Body of pancreas (tissue), 4 donors: ENCODE measurements at regions not wholly inside any gene's neighbourhood (a gene's known extent, or its start where the extent isn't known, plus 50 kb on each side); places are given as distances from the start of the nearest gene placed in this dataset.

Source experiments
- ATAC-seq: fragments of 150-250 bp; one replicate; pipeline ENCODE4 v1.9.1; 2016
- DNase-seq, 4 donors: peaks; one replicate each; pipeline ENCODE4 v3.0.0-alpha.2; 2019
- H3K27ac ChIP-seq, 4 donors: fragments of 200-600 bp; sonication (generic); 1 replicate in 3 of 4; 2 replicates in 1 of 4; pipeline versions ENCODE4 v1.5.1 to v1.6.1; 2016 to 2019; ENCODE audit warnings: mild to moderate bottlenecking in 1 of 4, mixed read lengths in 1 of 4, moderate library complexity in 1 of 4
- H3K27me3 ChIP-seq, 2 donors: fragments of 200-600 bp; sonication (generic); one replicate each; pipeline ENCODE4 v1.6.0; 2016; ENCODE audit warnings: mild to moderate bottlenecking in 1 of 2
- H3K36me3 ChIP-seq, 2 donors: fragments of 200-600 bp; sonication (generic); replicated peaks in 1 of 2; 2 replicates each; pipeline ENCODE4 v1.5.1; 2016; ENCODE audit warnings: low read depth in 2 of 2; ENCODE audit not compliant: insufficient read depth in 1 of 2
- H3K4me1 ChIP-seq: fragments of 200-600 bp; sonication (generic); one replicate; pipeline ENCODE4 v1.6.0; 2016
- H3K4me3 ChIP-seq, 2 donors: fragments of 200-600 bp; sonication (generic); 1 replicate in 1 of 2; 2 replicates in 1 of 2; pipeline ENCODE4 v1.5.1; 2016 to 2019
- H3K9me3 ChIP-seq, 3 donors: fragments of 200-600 bp; sonication (generic); 1 replicate in 2 of 3; 2 replicates in 1 of 3; pipeline ENCODE4 v1.5.1; 2016
- POLR2A ChIP-seq, 3 donors: fragments of 450-650 bp; IDR thresholded peaks; one replicate each; pipeline ENCODE4 v1.6.1; 2016; ENCODE audit warnings: antibody characterized with exemption in 3 of 3, mild to moderate bottlenecking in 2 of 3
- WGBS, 2 donors: methylation state at CpG; one replicate each; pipeline ENCODE4 v1.1.5; 2017; 5-methylcytosine and 5-hydroxymethylcytosine counted together
- intact Hi-C: fragments of 100-400 bp; cut with DNase I; formaldehyde crosslinking; loops from one replicate; pipeline ENCODE4 v1.15.1; 2023
- TF ChIP-seq, protein P1 (sequence below), 7 experiments: fragments of 450-650 bp in 4 of 7; fragments of 200-600 bp in 3 of 7; sonication (generic) in 3 of 7; IDR thresholded peaks; one replicate each; pipeline ENCODE4 v1.5.1; 2016 to 2019; ENCODE audit warnings: antibody characterized with exemption in 7 of 7

DNA sequence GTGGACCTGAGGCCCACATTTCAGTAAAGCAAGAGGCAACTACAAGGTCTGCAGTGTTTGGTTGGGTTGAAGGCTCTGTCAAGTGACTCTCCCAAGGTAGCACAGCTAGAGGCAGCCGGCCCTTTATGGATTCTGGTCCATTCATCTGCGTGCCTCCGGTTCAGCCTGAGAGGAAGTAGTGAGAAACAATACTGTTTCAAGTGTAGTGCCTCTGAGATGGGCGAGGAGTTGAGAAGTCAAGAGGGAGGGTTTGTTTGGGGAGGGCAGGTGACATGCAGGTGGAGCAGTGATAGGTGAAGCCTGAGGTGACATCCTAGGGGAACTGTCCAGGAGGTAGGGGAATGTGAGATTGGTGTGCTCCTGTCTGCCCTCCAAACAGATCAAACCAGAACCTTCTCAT is 933.5 kb downstream of the VRK1 start:
- no peaks in the 10 kb centered on the region for H3K36me3 ChIP-seq
- WGBS, 2 donors, result 55 to 62% methylated on average over 4 of the region's 4 CpGs
- H3K4me1 ChIP-seq, result no peaks in the 10 kb centered on the region
- intact Hi-C loops, result no loop called here
- ATAC-seq (no peak), DNase-seq (no peak)
- H3K27ac ChIP-seq, result no peak overlapping the region
- TF ChIP-seq, protein P1, sequence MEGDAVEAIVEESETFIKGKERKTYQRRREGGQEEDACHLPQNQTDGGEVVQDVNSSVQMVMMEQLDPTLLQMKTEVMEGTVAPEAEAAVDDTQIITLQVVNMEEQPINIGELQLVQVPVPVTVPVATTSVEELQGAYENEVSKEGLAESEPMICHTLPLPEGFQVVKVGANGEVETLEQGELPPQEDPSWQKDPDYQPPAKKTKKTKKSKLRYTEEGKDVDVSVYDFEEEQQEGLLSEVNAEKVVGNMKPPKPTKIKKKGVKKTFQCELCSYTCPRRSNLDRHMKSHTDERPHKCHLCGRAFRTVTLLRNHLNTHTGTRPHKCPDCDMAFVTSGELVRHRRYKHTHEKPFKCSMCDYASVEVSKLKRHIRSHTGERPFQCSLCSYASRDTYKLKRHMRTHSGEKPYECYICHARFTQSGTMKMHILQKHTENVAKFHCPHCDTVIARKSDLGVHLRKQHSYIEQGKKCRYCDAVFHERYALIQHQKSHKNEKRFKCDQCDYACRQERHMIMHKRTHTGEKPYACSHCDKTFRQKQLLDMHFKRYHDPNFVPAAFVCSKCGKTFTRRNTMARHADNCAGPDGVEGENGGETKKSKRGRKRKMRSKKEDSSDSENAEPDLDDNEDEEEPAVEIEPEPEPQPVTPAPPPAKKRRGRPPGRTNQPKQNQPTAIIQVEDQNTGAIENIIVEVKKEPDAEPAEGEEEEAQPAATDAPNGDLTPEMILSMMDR (IDR thresholded peaks at IDR 0.05), result no peak
- TF ChIP-seq POLR2A (IDR thresholded peaks at IDR 0.05), result no peak
- H3K4me3 ChIP-seq, result no peak overlapping the region
- no peaks in the 10 kb centered on the region for H3K27me3 ChIP-seq
- H3K9me3 ChIP-seq, result no peaks in the 10 kb centered on the region

DNA sequence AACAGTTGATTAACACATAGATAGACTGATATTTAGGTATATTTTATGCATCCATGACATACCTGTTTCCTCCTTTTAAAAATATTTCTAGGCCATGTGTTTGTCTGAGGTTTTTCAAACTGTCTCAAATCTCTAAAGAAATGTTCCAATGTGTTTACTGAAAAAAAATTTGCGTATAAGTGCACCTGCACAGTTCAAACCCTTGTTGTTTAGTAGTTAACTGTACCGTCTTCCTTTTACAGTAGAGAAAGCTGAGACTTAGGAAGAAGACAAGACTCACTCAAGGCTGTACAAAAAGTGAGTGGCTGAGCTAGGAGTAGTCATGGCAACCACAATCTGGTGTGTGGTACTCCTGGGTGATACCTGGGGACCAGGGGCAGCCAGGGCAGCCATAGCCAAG is 934.6 kb downstream of the VRK1 start:
- 61 to 80% methylated on average over 2 of the region's 2 CpGs for WGBS, 2 donors
- no peak for ATAC-seq
- intact Hi-C loops, result no loop called here

DNA sequence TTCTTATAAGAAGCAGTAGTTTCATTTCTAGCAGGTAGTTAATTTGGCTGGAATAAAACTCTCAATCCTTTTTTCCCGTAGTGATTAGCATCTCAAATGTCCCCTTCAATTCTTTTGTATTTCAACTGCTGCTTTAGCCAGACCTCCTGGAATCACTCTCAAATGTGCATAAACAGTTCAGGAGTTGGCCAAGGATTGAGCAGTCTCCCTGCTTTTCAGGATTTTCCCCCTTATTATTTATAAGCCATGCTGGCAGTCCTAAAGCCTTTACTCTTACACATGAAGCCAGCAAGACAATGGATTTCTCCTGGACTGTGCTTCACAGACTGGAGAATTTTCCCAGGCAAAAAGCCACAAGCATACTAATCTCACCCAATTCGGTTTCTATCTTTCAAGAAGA is 950.1 kb downstream of the VRK1 start:
- intact Hi-C loops, result no loop called here
- TF ChIP-seq, protein P1 (IDR thresholded peaks at IDR 0.05), result no peak
- no peak for TF ChIP-seq POLR2A (IDR thresholded peaks at IDR 0.05)
- 21 to 28% methylated on average over 2 of the region's 2 CpGs for WGBS, 2 donors
- no peaks in the 10 kb centered on the region for H3K27me3 ChIP-seq
- no peaks in the 10 kb centered on the region for H3K9me3 ChIP-seq
- no peak overlapping the region for H3K4me3 ChIP-seq
- no peak overlapping the region for H3K27ac ChIP-seq
- H3K4me1 ChIP-seq, result no peaks in the 10 kb centered on the region
- ATAC-seq (no peak), DNase-seq (no peak)
- no peaks in the 10 kb centered on the region for H3K36me3 ChIP-seq

More for the DNA sequence above, 934.6 kb downstream of the VRK1 start:
- no peaks in the 10 kb centered on the region for H3K36me3 ChIP-seq
- no peaks in the 10 kb centered on the region for H3K27me3 ChIP-seq
- TF ChIP-seq, protein P1 (IDR thresholded peaks at IDR 0.05), result no peak
- TF ChIP-seq POLR2A (IDR thresholded peaks at IDR 0.05), result no peak
- H3K9me3 ChIP-seq, result no peaks in the 10 kb centered on the region
- no peak overlapping the region for H3K4me3 ChIP-seq
- no peak overlapping the region for H3K27ac ChIP-seq
- no peak for DNase-seq
- H3K4me1 ChIP-seq, result no peaks in the 10 kb centered on the region

DNA sequence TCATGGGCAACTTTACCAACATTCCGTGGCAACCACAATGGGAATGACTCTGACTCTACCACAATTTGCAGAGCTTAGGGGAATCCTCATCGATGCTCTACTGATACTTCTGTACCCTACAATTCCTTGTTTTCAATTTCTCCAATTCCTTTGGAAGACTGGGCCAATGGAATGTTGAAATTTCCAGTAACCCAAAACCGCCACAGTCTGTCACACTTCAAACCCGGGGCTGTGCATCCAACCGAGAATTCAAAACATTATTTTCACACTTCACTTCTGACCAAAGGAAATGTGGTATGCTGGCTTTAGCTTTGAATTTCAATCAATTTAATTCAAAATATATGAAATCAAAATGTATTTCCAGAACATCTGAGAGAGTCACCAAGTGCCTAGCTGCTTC is 951.4 kb downstream of the VRK1 start:
- Histone ChIP-seq H3K9me3 (no peaks in the 10 kb centered on the region), H3K4me1 (no peaks in the 10 kb centered on the region), H3K27me3 (no peaks in the 10 kb centered on the region), H3K27ac (no peak overlapping the region), H3K36me3 (no peaks in the 10 kb centered on the region), H3K4me3 (no peak overlapping the region)
- TF ChIP-seq, protein P1 (IDR thresholded peaks at IDR 0.05), result no peak
- TF ChIP-seq POLR2A (IDR thresholded peaks at IDR 0.05), result no peak
- intact Hi-C loops, result no loop called here
- WGBS, 2 donors, result 53 to 61% methylated on average over 5 of the region's 5 CpGs
- DNase-seq (no peak), ATAC-seq (no peak)

DNA sequence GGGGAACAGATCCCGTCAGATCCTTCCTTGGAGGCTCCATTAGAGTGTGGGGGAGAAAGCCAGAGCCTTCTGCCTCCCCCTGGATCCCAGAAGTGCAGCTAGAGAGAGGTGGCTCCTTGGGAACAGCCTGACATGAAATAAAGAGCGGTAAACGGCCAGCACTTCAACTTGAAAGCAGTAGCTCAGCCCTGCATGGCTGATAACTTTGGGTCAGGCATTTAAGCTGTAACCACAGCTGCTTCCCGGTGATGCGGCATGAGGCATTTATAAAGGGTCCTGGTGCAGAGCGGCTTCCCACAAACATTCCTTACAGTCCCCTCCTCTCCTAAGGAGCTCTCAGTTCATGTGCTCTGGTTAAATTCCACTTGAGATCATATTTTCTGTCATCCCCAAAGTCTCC is 960.3 kb downstream of the VRK1 start:
- intact Hi-C loops, result no loop called here
- Histone ChIP-seq H3K4me1 (no peaks in the 10 kb centered on the region), H3K36me3 (no peaks in the 10 kb centered on the region), H3K27me3 (no peaks in the 10 kb centered on the region), H3K9me3 (no peaks in the 10 kb centered on the region), H3K27ac (no peak overlapping the region), H3K4me3 (no peak overlapping the region)
- ATAC-seq (no peak), DNase-seq (no peak)
- TF ChIP-seq POLR2A (IDR thresholded peaks at IDR 0.05), result no peak
- TF ChIP-seq, protein P1 (IDR thresholded peaks at IDR 0.05), result no peak
- WGBS, 2 donors, result 53 to 58% methylated on average over 6 of the region's 6 CpGs
